Right lobe of liver (tissue), 6 donors: ENCODE measurements at regions not wholly inside any gene's neighbourhood (a gene's known extent, or its start where the extent isn't known, plus 50 kb on each side); places are given as distances from the start of the nearest gene placed in this dataset.

Experiments
- ATAC-seq, 4 donors: fragments of 200-7000 bp; cut with Tn5 transposase; one replicate each; pipeline ENCODE4 v1.9.1; 2020; ENCODE audit warnings: mild to moderate bottlenecking in 4 of 4, moderate library complexity in 4 of 4
- DNase-seq, 3 donors: peaks; one replicate each; pipeline ENCODE4 v3.0.0-alpha.2; 2020
- H3K27ac ChIP-seq, 3 donors: fragments of 200-600 bp; one replicate each; pipeline ENCODE4 v1.8.0; 2022
- H3K27me3 ChIP-seq, 2 donors: fragments of 200-600 bp; one replicate each; pipeline ENCODE4 v1.8.0; 2022
- H3K36me3 ChIP-seq, 4 donors: fragments of 200-600 bp; sonication (generic) in 1 of 4; one replicate each; pipeline versions ENCODE4 v1.5.1 to v1.8.0; 2017 to 2022; ENCODE audit warnings: control low read depth in 1 of 4
- H3K4me1 ChIP-seq, 4 donors: fragments of 200-600 bp; sonication (generic) in 1 of 4; one replicate each; pipeline versions ENCODE4 v1.5.1 to v1.8.0; 2017 to 2022; ENCODE audit warnings: control low read depth in 1 of 4
- H3K4me3 ChIP-seq, 3 donors: fragments of 200-600 bp; one replicate each; pipeline ENCODE4 v1.8.0; 2022
- H3K9me3 ChIP-seq, 4 donors: fragments of 200-600 bp; sonication (generic) in 1 of 4; one replicate each; pipeline versions ENCODE4 v1.5.1 to v1.8.0; 2017 to 2022; ENCODE audit warnings: control low read depth in 1 of 4
- CTCF ChIP-seq, 4 donors: fragments of 200-600 bp in 3 of 4; fragments of 450-650 bp in 1 of 4; IDR thresholded peaks; one replicate each; pipeline versions ENCODE4 v1.5.1 to v1.8.0; 2016 to 2022; ENCODE audit warnings: antibody characterized with exemption in 4 of 4, mild to moderate bottlenecking in 2 of 4
- POLR2A ChIP-seq: fragments of 450-650 bp; IDR thresholded peaks from one replicate; pipeline ENCODE4 v1.6.1; 2017; ENCODE audit warnings: antibody characterized with exemption, mild to moderate bottlenecking
- WGBS: methylation state at CpG from one replicate; pipeline ENCODE4 v1.1.6; 2018; ENCODE audit warnings: low coverage, low lambda C conversion rate; ENCODE audit not compliant: insufficient coverage; ENCODE audit errors: missing lambda C conversion rate; 5-methylcytosine and 5-hydroxymethylcytosine counted together
- intact Hi-C, 2 donors: fragments of 100-400 bp; cut with DNase I; formaldehyde crosslinking; loops; one replicate each; pipeline versions ENCODE4 v1.11.2 to v1.14.1; 2022
- donor health status: DM: no; HTN: yes; CAD: no.
- donor health status: DM: no; HTN: no; CAD: no.
- donor health status: DM: no; HTN: no; CAD: no.
- donor health status: DM: no; HTN: yes; CAD: no.
- donor health status: DM: no; HTN: yes; CAD: no.

GRCh38 chr18:69109686-69110085 lies 291.0 kb upstream of the DOK6 start:
- H3K36me3 ChIP-seq, result no peaks in the 10 kb centered on the region
- intact Hi-C loops, result no loop called here
- H3K4me3 ChIP-seq, result no peak overlapping the region
- H3K27ac ChIP-seq, result no peak overlapping the region
- H3K9me3 ChIP-seq, result no peaks in the 10 kb centered on the region
- 29% methylated on average over 2 of the region's 2 CpGs for WGBS
- TF ChIP-seq POLR2A (no peak), CTCF (IDR thresholded peaks at IDR 0.05) (no peak)
- ATAC-seq, result no peak
- no peaks in the 10 kb centered on the region for H3K4me1 ChIP-seq
- no peaks in the 10 kb centered on the region for H3K27me3 ChIP-seq
- DNase-seq, result no peak

- H3K27me3 ChIP-seq, result no peaks in the 10 kb centered on the region
- ATAC-seq (no peak), DNase-seq (no peak)
- no peak overlapping the region for H3K4me3 ChIP-seq
- intact Hi-C loops, result no loop called here
- WGBS, result 85% methylated on average over 2 of the region's 2 CpGs
- no peak for TF ChIP-seq POLR2A
- TF ChIP-seq CTCF (IDR thresholded peaks at IDR 0.05), result no peak
- no peaks in the 10 kb centered on the region for H3K9me3 ChIP-seq
- H3K27ac ChIP-seq, result no peak overlapping the region
- no peaks in the 10 kb centered on the region for H3K4me1 ChIP-seq
- H3K36me3 ChIP-seq, result no peaks in the 10 kb centered on the region
Observed at GRCh38 chr18:69120833-69121232, 279.9 kb upstream of the DOK6 start.

GRCh38 chr18:69123421-69123820 lies 277.3 kb upstream of the DOK6 start:
- ATAC-seq (no peak), DNase-seq (no peak)
- Histone ChIP-seq H3K4me3 (no peak overlapping the region), H3K36me3 (no peaks in the 10 kb centered on the region), H3K4me1 (no peaks in the 10 kb centered on the region), H3K27me3 (no peaks in the 10 kb centered on the region), H3K9me3 (no peaks in the 10 kb centered on the region), H3K27ac (no peak overlapping the region)
- TF ChIP-seq CTCF (IDR thresholded peaks at IDR 0.05), result no peak
- no peak for TF ChIP-seq POLR2A
- 64% methylated on average over 1 of the region's 1 CpG for WGBS
- intact Hi-C loops, result no loop called here

GRCh38 chr18:69127873-69128500 lies 272.7 kb upstream of the DOK6 start:
- ATAC-seq (no peak), DNase-seq (no peak)
- no peak overlapping the region for H3K27ac ChIP-seq
- H3K4me1 ChIP-seq, result no peaks in the 10 kb centered on the region
- WGBS, result 51% methylated on average over 3 of the region's 3 CpGs
- H3K4me3 ChIP-seq, result no peak overlapping the region
- no peaks in the 10 kb centered on the region for H3K27me3 ChIP-seq
- intact Hi-C loops, result no loop called here
- H3K36me3 ChIP-seq, result no peaks in the 10 kb centered on the region
- no peak for TF ChIP-seq CTCF (IDR thresholded peaks at IDR 0.05)
- no peak for TF ChIP-seq POLR2A
- H3K9me3 ChIP-seq, result no peaks in the 10 kb centered on the region

- intact Hi-C loops, result no loop called here
- TF ChIP-seq POLR2A, result no peak
- TF ChIP-seq CTCF (IDR thresholded peaks at IDR 0.05), result no peak
- DNase-seq (no peak), ATAC-seq (no peak)
- 92% methylated on average over 5 of the region's 5 CpGs for WGBS
- H3K4me1 ChIP-seq, result no peaks in the 10 kb centered on the region
- H3K36me3 ChIP-seq, result no peaks in the 10 kb centered on the region
- no peaks in the 10 kb centered on the region for H3K9me3 ChIP-seq
- no peaks in the 10 kb centered on the region for H3K27me3 ChIP-seq
- H3K27ac ChIP-seq, result no peak overlapping the region
- no peak overlapping the region for H3K4me3 ChIP-seq
Observed at GRCh38 chr18:69128566-69128965, 272.1 kb upstream of the DOK6 start.
